Activated naive CD8-positive, alpha-beta T cell treated with anti-CD3 and anti-CD28 coated beads, Interleukin-2, amount 50 U/mL, for 24 hours (primary cell): ENCODE measurements at regions not wholly inside any gene's neighbourhood (a gene's known extent, or its start where the extent isn't known, plus 50 kb on each side); places are given as distances from the start of the nearest gene placed in this dataset.

ENCODE experiments used
- ATAC-seq: fragments of 150-1000 bp; cut with Tn5 transposase; one replicate; pipeline ENCODE4 v1.10.0; 2021
- DNase-seq: peaks from one replicate; pipeline ENCODE4 v3.0.0; 2021
- H3K27ac Mint-ChIP-seq: one replicate; pipeline ENCODE4 v1.8.0; 2021; ENCODE audit warnings: mild to moderate bottlenecking, mixed read lengths
- H3K27me3 Mint-ChIP-seq: one replicate; pipeline ENCODE4 v1.8.0; 2021; ENCODE audit warnings: mixed read lengths
- H3K36me3 Mint-ChIP-seq: one replicate; pipeline ENCODE4 v1.8.0; 2021; ENCODE audit warnings: low read depth, mixed read lengths
- H3K4me1 Mint-ChIP-seq: one replicate; pipeline ENCODE4 v1.8.0; 2021; ENCODE audit warnings: mixed read lengths
- H3K4me3 Mint-ChIP-seq: one replicate; pipeline ENCODE4 v1.8.0; 2021; ENCODE audit warnings: mild to moderate bottlenecking, moderate library complexity, mixed read lengths
- H3K9me3 Mint-ChIP-seq: one replicate; pipeline ENCODE4 v1.8.0; 2021; ENCODE audit warnings: mixed read lengths

DNA sequence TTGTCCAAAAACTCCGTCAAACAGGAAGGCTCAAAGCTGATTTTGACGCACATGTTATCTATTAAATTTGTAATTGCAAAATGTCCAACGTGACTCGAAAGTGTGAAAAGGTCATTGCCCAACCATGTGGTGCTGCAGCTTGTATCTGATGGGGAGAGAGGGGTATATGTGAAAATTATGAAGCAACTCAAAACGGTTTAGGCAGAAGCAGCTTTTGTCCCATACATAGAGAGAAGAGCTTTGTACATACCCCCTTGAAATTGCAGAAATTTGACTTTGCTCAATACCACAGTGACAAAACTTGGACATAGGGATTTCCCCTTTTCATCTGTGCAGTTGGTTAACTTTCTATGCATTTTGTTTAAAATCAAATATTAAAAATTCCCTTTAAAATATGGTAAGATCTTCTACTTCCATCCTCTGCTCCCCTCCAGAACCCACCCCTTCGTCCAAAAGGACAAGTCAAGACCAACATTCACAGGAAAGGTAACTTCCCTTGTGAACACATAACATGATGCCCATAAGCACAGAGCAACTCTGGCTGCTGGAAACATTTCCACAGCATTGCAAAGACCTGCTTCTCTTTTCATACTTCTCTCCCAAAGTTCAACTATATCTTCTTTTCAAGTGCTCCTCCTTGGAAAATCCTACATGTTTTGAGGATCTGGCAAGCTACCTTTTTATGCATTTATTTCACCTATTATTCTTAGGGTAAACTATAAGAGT lies 253.7 kb upstream of the THBS1 start:
- Mint-ChIP-seq H3K27ac (no peak overlapping the region), H3K4me3 (no peak overlapping the region), H3K36me3 (no peaks in the 10 kb centered on the region), H3K27me3 (peaks cover 9% of the 10 kb centered on the region), H3K9me3 (no peaks in the 10 kb centered on the region), H3K4me1 (no peaks in the 10 kb centered on the region)
- DNase-seq (no peak), ATAC-seq (no peak)

DNA sequence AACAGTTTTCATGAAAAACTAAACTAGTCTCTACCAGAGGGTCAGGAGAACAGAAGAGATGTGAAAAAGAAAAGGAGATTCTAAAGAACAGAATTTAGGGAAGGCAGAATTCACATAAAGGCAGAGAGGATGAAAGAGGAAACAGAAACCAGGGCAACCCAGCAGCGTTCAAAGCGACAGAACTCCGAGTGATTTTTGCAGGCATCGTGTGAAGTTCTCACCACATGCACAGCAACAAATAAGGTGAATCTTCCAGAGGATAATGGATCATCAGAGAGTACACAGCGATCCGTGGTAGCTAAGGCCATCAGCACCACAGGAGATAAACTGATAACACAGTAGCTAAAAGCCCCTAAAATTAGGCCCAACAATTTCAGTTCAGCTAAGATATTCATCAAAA lies 250.8 kb upstream of the THBS1 start:
- no peaks in the 10 kb centered on the region for H3K9me3 Mint-ChIP-seq
- ATAC-seq, result no peak
- no peaks in the 10 kb centered on the region for H3K4me1 Mint-ChIP-seq
- no peaks in the 10 kb centered on the region for H3K36me3 Mint-ChIP-seq
- no peak overlapping the region for H3K27ac Mint-ChIP-seq
- no peak overlapping the region for H3K4me3 Mint-ChIP-seq
- peaks cover 9% of the 10 kb centered on the region for H3K27me3 Mint-ChIP-seq
- DNase-seq, result no peak

GRCh38 chr15:39331584-39331983 lies 249.3 kb upstream of the THBS1 start:
- no peaks in the 10 kb centered on the region for H3K4me1 Mint-ChIP-seq
- no peak for DNase-seq
- H3K9me3 Mint-ChIP-seq, result no peaks in the 10 kb centered on the region
- ATAC-seq, result no peak
- H3K27ac Mint-ChIP-seq, result no peak overlapping the region
- no peaks in the 10 kb centered on the region for H3K36me3 Mint-ChIP-seq
- H3K27me3 Mint-ChIP-seq, result peaks cover 2% of the 10 kb centered on the region
- H3K4me3 Mint-ChIP-seq, result no peak overlapping the region

GRCh38 chr15:39332846-39333245 lies 248.0 kb upstream of the THBS1 start:
- Mint-ChIP-seq H3K27ac (no peak overlapping the region), H3K4me1 (no peaks in the 10 kb centered on the region), H3K9me3 (no peaks in the 10 kb centered on the region), H3K36me3 (no peaks in the 10 kb centered on the region), H3K4me3 (no peak overlapping the region), H3K27me3 (peaks cover 2% of the 10 kb centered on the region)
- no peak for DNase-seq
- ATAC-seq, result no peak

GRCh38 chr15:39333393-39333792 lies 247.5 kb upstream of the THBS1 start:
- no peaks in the 10 kb centered on the region for H3K36me3 Mint-ChIP-seq
- no peak overlapping the region for H3K4me3 Mint-ChIP-seq
- DNase-seq (no peak), ATAC-seq (no peak)
- no peak overlapping the region for H3K27ac Mint-ChIP-seq
- H3K4me1 Mint-ChIP-seq, result no peaks in the 10 kb centered on the region
- H3K27me3 Mint-ChIP-seq, result peaks cover 2% of the 10 kb centered on the region
- no peaks in the 10 kb centered on the region for H3K9me3 Mint-ChIP-seq

DNA sequence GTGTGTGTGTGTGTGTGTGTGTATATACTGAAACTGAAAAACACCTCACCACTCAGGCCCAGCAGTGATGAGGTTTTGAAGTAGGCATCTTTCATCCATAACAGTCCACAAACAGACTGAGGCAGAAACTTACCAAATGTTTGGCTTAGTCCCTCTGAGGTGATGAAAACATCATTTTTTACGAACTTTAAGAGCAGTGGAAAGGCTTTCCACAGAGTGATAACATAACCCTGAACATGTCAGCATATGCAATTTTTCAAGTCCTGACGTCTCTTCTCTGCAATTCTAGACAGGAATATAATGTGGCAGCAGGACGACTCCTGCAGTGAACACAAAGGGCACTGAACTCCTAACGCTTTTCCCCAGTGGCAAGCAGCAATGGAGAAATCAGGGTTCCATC lies 247.0 kb upstream of the THBS1 start:
- no peaks in the 10 kb centered on the region for H3K4me1 Mint-ChIP-seq
- no peak overlapping the region for H3K4me3 Mint-ChIP-seq
- no peak for ATAC-seq
- H3K27me3 Mint-ChIP-seq, result no peaks in the 10 kb centered on the region
- no peak overlapping the region for H3K27ac Mint-ChIP-seq
- no peaks in the 10 kb centered on the region for H3K36me3 Mint-ChIP-seq
- no peak for DNase-seq
- no peaks in the 10 kb centered on the region for H3K9me3 Mint-ChIP-seq

DNA sequence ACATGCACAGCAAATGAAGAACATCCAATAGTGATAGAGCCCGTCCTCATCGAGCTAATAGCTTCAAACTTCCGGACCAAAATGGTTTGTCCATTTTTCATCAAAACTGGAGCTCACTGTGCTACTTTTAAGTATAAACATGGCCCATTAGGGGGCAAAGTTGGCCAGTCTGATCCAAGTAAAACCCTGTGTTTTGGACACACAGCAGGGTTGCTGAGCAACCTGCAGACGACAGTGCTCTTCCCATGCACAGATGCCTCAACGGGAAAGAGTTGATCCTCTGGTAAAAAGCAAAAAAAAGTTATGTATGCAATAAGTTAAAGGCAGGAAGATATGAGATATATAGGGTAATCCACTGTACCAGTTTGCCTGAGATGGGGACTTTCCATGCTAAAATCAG lies 244.0 kb upstream of the THBS1 start:
- H3K27me3 Mint-ChIP-seq, result no peaks in the 10 kb centered on the region
- H3K4me3 Mint-ChIP-seq, result no peak overlapping the region
- no peaks in the 10 kb centered on the region for H3K36me3 Mint-ChIP-seq
- no peaks in the 10 kb centered on the region for H3K4me1 Mint-ChIP-seq
- ATAC-seq (no peak), DNase-seq (no peak)
- H3K27ac Mint-ChIP-seq, result no peak overlapping the region
- H3K9me3 Mint-ChIP-seq, result peaks cover 3% of the 10 kb centered on the region

DNA sequence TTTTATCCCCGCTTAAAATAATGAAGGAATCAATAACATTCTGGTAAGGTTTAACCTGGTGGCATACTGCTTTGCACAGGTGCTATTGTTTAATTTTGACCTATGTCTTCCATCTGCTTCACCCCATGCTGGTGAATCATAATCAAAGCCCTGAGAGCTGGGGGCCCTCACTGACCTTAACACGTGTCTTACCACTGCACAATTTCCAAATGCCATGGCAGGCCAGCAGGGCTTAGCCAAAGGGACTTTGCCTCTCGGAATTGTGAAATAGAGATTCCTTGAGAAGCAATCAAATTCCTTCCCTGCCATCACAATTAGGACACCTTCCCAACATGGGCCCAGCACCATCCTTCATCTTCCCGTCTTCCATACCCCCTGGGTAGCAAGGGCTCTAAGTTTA lies 242.6 kb upstream of the THBS1 start:
- ATAC-seq (no peak), DNase-seq (no peak)
- Mint-ChIP-seq H3K36me3 (no peaks in the 10 kb centered on the region), H3K4me3 (no peak overlapping the region), H3K9me3 (peaks cover 11% of the 10 kb centered on the region), H3K27me3 (no peaks in the 10 kb centered on the region), H3K4me1 (no peaks in the 10 kb centered on the region), H3K27ac (no peak overlapping the region)

GRCh38 chr15:39340903-39341645 lies 239.8 kb upstream of the THBS1 start:
- no peaks in the 10 kb centered on the region for H3K27me3 Mint-ChIP-seq
- no peaks in the 10 kb centered on the region for H3K4me1 Mint-ChIP-seq
- H3K4me3 Mint-ChIP-seq, result no peak overlapping the region
- no peak for ATAC-seq
- no peak for DNase-seq
- H3K9me3 Mint-ChIP-seq, result peaks cover 17% of the 10 kb centered on the region
- H3K36me3 Mint-ChIP-seq, result no peaks in the 10 kb centered on the region
- no peak overlapping the region for H3K27ac Mint-ChIP-seq

GRCh38 chr15:39344662-39345141 lies 236.2 kb upstream of the THBS1 start:
- ATAC-seq (no peak), DNase-seq (no peak)
- Mint-ChIP-seq H3K27me3 (no peaks in the 10 kb centered on the region), H3K4me1 (no peaks in the 10 kb centered on the region), H3K4me3 (no peak overlapping the region), H3K36me3 (no peaks in the 10 kb centered on the region), H3K27ac (no peak overlapping the region), H3K9me3 (peaks cover 17% of the 10 kb centered on the region)

DNA sequence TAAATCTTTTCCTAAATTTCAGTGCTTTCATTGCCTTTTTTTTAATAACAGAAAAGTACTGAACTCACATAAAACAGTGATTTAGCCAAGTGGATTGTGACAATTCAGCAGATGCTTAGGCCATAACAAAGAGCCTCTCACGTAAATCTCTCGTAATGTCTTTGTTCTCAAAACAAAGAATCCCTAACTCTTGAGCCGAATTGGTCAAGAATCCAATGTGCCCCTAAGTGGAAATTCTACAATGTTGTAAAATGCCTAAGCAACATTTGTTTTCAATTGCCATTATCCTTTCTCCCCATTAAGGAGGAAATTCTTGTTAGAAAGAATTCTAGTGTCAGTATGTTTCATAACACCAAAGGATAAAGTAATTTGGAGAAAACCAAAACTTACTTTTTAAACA lies 235.7 kb upstream of the THBS1 start:
- H3K4me3 Mint-ChIP-seq, result no peak overlapping the region
- no peak for ATAC-seq
- no peaks in the 10 kb centered on the region for H3K4me1 Mint-ChIP-seq

DNA sequence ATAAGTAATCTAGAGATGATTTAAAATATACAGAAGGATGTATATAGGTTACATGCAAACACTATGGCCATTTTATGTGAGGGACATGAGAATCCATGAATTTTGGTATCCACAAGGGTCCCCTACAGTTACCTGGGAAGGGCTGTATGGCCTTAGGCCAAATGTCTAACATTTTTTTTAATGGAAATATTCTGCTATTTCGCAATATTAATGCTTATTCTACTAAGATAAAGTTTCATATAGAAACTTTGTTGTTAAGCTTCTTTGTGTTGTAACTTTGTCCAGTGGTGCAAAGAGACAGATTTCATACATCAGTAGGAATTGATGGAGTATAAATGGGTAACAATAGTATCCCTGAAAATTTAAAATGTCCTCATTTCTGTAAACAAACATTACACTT lies 233.4 kb upstream of the THBS1 start:
- Mint-ChIP-seq H3K36me3 (no peaks in the 10 kb centered on the region), H3K4me1 (no peaks in the 10 kb centered on the region), H3K4me3 (no peak overlapping the region), H3K27me3 (no peaks in the 10 kb centered on the region), H3K9me3 (peaks cover 13% of the 10 kb centered on the region), H3K27ac (no peak overlapping the region)
- DNase-seq (no peak), ATAC-seq (no peak)

More for the DNA sequence above, 235.7 kb upstream of the THBS1 start:
- H3K27me3 Mint-ChIP-seq, result no peaks in the 10 kb centered on the region
- no peak overlapping the region for H3K27ac Mint-ChIP-seq
- H3K36me3 Mint-ChIP-seq, result no peaks in the 10 kb centered on the region
- DNase-seq, result no peak
- H3K9me3 Mint-ChIP-seq, result peaks cover 17% of the 10 kb centered on the region

DNA sequence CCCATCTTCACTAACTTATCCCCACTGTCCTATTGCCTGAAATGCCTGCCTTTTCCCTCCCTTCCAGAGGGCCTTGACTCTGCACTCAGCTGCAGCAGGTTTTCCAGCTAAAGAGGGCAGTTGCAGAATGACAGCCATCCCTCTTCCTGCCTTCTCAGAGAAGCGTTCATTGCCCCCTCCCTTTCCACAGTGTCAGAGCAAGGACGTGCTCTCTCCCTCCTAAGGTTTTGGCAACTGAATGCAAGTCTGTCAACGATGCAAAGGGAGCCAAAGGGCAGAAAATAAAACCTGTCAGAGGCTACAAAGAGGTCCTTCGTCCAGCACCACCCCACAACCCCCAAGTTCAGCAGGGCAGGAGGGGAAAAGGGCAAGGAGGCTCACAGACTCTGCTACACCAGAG lies 230.1 kb upstream of the THBS1 start:
- H3K36me3 Mint-ChIP-seq, result no peaks in the 10 kb centered on the region

GRCh38 chr15:39354189-39354588 lies 226.7 kb upstream of the THBS1 start:
- Mint-ChIP-seq H3K9me3 (no peaks in the 10 kb centered on the region), H3K4me1 (no peaks in the 10 kb centered on the region), H3K27ac (no peak overlapping the region), H3K27me3 (no peaks in the 10 kb centered on the region), H3K36me3 (no peaks in the 10 kb centered on the region), H3K4me3 (no peak overlapping the region)
- ATAC-seq (no peak), DNase-seq (no peak)

More for the DNA sequence above, 230.1 kb upstream of the THBS1 start:
- Mint-ChIP-seq H3K27me3 (no peaks in the 10 kb centered on the region), H3K4me1 (no peaks in the 10 kb centered on the region), H3K4me3 (no peak overlapping the region), H3K9me3 (no peaks in the 10 kb centered on the region), H3K27ac (no peak overlapping the region)
- DNase-seq, result no peak
- no peak for ATAC-seq

DNA sequence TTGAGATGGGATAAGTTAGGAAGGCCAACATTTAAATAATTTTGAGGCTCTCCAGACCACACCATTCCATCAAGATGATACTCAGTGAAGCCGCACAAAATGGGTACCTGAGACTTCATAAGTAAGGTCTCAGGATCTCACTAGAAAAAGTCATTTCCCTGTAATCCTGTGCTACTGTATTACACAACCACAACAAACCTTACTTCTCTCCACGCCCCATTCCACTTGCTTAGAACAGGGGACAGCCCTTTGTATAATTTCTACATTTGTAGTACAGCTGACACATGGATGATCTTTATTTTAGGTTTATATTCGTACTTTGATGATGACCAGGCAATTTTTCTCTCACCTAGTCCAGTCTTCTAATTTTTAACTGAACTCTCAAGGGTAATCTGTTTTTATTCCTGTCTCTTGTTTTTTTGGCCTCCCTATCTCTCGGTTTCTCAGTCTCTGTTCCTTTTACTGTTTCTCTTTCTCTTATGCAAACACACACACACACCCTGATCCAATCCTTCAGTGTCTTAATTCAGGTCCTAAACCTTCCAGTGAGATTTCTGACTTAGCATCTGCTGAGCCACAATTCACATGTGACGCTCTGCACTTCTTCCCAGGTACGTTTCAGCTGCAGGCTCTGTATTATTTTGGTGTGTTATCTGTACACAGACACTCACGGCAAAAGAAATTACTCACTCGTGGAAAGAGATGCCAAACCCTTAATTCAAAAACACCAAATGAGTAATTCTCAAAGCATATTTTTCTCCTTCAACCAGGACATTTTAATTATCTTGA lies 223.2 kb upstream of the THBS1 start:
- H3K36me3 Mint-ChIP-seq, result no peaks in the 10 kb centered on the region
- H3K4me1 Mint-ChIP-seq, result no peaks in the 10 kb centered on the region
- DNase-seq (no peak), ATAC-seq (no peak)
- H3K27ac Mint-ChIP-seq, result no peak overlapping the region
- H3K9me3 Mint-ChIP-seq, result peaks cover 3% of the 10 kb centered on the region
- no peaks in the 10 kb centered on the region for H3K27me3 Mint-ChIP-seq
- H3K4me3 Mint-ChIP-seq, result no peak overlapping the region
